SK-N-SH treated with all-trans-retinoic acid at 6 μM for 48 hours (cell line): ENCODE measurements at regions not wholly inside any gene's neighbourhood (a gene's known extent, or its start where the extent isn't known, plus 50 kb on each side); places are given as distances from the start of the nearest gene placed in this dataset.
A peak's percentile ranks its signal among the peaks of the same experiment; 100 is the strongest.

ENCODE experiments used
- CSDC2 ChIP-seq: fragments of 250-450 bp; sonication (Bioruptor Pico); IDR thresholded peaks from 2 replicates; pipeline ENCODE4 v1.5.0; 2020; ENCODE audit warnings: mild to moderate bottlenecking, moderate library complexity
- TOX ChIP-seq: fragments of 250-450 bp; sonication (Bioruptor Pico); IDR thresholded peaks from 2 replicates; pipeline ENCODE4 v1.8.0; 2021; ENCODE audit warnings: mild to moderate bottlenecking, moderate library complexity, borderline replicate concordance
- ZFP3 ChIP-seq: fragments of 250-450 bp; sonication (Bioruptor Pico); IDR thresholded peaks from 2 replicates; pipeline ENCODE4 v1.5.0; 2020; ENCODE audit warnings: mild to moderate bottlenecking, moderate library complexity
- ZNF8 ChIP-seq: fragments of 450-650 bp; formaldehyde crosslinking; IDR thresholded peaks from 2 replicates; pipeline ENCODE4 v1.5.0; 2020; ENCODE audit warnings: mild to moderate bottlenecking, moderate library complexity
- TF ChIP-seq, protein P1 (sequence below): fragments of 250-450 bp; sonication (Bioruptor Pico); IDR thresholded peaks from 2 replicates; pipeline ENCODE4 v1.5.1; 2021; ENCODE audit warnings: mild to moderate bottlenecking, moderate library complexity

DNA sequence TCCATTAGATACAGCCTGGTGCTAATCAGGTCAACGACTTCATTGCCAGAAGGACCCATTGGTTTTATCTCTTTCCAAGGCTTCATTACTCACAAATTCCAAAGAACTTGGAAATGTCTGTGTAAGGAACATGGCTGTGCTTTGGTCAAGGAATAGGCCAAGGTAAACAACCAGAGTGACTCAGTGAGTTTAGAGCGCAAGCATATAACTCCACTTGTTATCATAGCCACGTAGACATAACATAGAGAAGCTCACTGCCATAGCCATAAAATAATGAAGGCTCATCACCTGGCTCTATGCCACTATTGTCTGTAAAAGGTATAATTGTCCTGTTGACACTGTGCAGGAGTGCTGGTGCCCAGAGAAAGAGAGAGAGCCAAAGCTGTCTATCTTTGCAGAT is 139.3 kb upstream of the PLCXD3 start:
- TF ChIP-seq ZNF8: no peak
- TF ChIP-seq, protein P1, sequence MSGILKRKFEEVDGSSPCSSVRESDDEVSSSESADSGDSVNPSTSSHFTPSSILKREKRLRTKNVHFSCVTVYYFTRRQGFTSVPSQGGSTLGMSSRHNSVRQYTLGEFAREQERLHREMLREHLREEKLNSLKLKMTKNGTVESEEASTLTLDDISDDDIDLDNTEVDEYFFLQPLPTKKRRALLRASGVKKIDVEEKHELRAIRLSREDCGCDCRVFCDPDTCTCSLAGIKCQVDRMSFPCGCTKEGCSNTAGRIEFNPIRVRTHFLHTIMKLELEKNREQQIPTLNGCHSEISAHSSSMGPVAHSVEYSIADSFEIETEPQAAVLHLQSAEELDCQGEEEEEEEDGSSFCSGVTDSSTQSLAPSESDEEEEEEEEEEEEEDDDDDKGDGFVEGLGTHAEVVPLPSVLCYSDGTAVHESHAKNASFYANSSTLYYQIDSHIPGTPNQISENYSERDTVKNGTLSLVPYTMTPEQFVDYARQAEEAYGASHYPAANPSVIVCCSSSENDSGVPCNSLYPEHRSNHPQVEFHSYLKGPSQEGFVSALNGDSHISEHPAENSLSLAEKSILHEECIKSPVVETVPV: no peak
- TF ChIP-seq CSDC2 (CRISPR knock-in tag): no peak; the same call in 1 of the 2 replicates
- TF ChIP-seq TOX (CRISPR knock-in tag): no peak
- TF ChIP-seq ZFP3 (CRISPR knock-in tag): 0 out of 2 replicates have a peak, but pooled peaks have one; percentile 25
